Stimulated activated CD4-positive, alpha-beta T cell treated with anti-CD3 and anti-CD28 coated beads, Interleukin-2, amount 100 ng/mL, for 24 hours (primary cell): ENCODE measurements at regions not wholly inside any gene's neighbourhood (a gene's known extent, or its start where the extent isn't known, plus 50 kb on each side); places are given as distances from the start of the nearest gene placed in this dataset.

ENCODE experiments used
- DNase-seq, 2 donors: peaks; one replicate each; pipeline ENCODE4 v3.0.0-alpha.2; 2020

- no peak for DNase-seq
These were observed 839.6 kb downstream of the TSN start for GRCh38 chr2:122595065-122595464.

- DNase-seq = no peak
These were observed 841.1 kb downstream of the TSN start for GRCh38 chr2:122596598-122596997.

- no peak for DNase-seq
These were observed 843.3 kb downstream of the TSN start for GRCh38 chr2:122598784-122599183.

- DNase-seq = no peak
These were observed 855.6 kb downstream of the TSN start for GRCh38 chr2:122610948-122611609.

- DNase-seq = no peak
These were observed 867.5 kb downstream of the TSN start for GRCh38 chr2:122622934-122623333.

- no peak for DNase-seq
These were observed 871.9 kb downstream of the TSN start for GRCh38 chr2:122627388-122627787.

GRCh38 chr2:122634256-122634655 lies 878.8 kb downstream of the TSN start:
- no peak for DNase-seq

- no peak for DNase-seq
These were observed 879.5 kb downstream of the TSN start for GRCh38 chr2:122634920-122635319.

GRCh38 chr2:122635686-122636085 lies 880.2 kb downstream of the TSN start:
- no peak for DNase-seq

GRCh38 chr2:122636097-122636496 lies 880.6 kb downstream of the TSN start:
- DNase-seq = no peak

GRCh38 chr2:122639176-122639575 lies 883.7 kb downstream of the TSN start:
- DNase-seq = no peak

- no peak for DNase-seq
These were observed 884.3 kb downstream of the TSN start for GRCh38 chr2:122639711-122640110.

- DNase-seq = no peak
These were observed 888.4 kb downstream of the TSN start for GRCh38 chr2:122643725-122644329.

GRCh38 chr2:122651236-122651635 lies 895.8 kb downstream of the TSN start:
- DNase-seq = no peak

GRCh38 chr2:122651780-122652179 lies 896.3 kb downstream of the TSN start:
- no peak for DNase-seq

- no peak for DNase-seq
These were observed 897.2 kb downstream of the TSN start for GRCh38 chr2:122652670-122653069.

- no peak for DNase-seq
These were observed 901.0 kb downstream of the TSN start for GRCh38 chr2:122656403-122656802.

GRCh38 chr2:122660786-122661634 lies 905.6 kb downstream of the TSN start:
- no peak for DNase-seq

- no peak for DNase-seq
These were observed 908.2 kb downstream of the TSN start for GRCh38 chr2:122663620-122664019.

GRCh38 chr2:122669627-122670026 lies 914.2 kb downstream of the TSN start:
- no peak for DNase-seq

GRCh38 chr2:122670897-122671296 lies 915.4 kb downstream of the TSN start:
- DNase-seq = no peak

GRCh38 chr2:122680662-122681061 lies 925.2 kb downstream of the TSN start:
- no peak for DNase-seq

GRCh38 chr2:122681626-122682025 lies 926.2 kb downstream of the TSN start:
- no peak for DNase-seq

GRCh38 chr2:122682356-122682755 lies 926.9 kb downstream of the TSN start:
- no peak for DNase-seq
